Activated T-helper 2 cell treated with anti-CD3 and anti-CD28 coated beads, Interferon-gamma antibody, Interleukin-2, Interleukin-4, amounts not matched to agents 10 μg/mL and 5 μg/mL and 100 μg/mL, durations not matched to agents 14 hours and 24 hours and 36 hours (primary cell): ENCODE measurements at regions not wholly inside any gene's neighbourhood (a gene's known extent, or its start where the extent isn't known, plus 50 kb on each side); places are given as distances from the start of the nearest gene placed in this dataset.
"Not testable (repeated sequence)": the region's sequence is repeated elsewhere in the genome, so short reads cannot be mapped to it uniquely, and the experiment has no call there.

Experiments
- DNase-seq: peaks from one replicate; pipeline ENCODE4 v3.0.0; 2021; ENCODE audit warnings: low spot score
- H3K27ac Mint-ChIP-seq: one replicate; pipeline ENCODE4 v1.8.0; 2021; ENCODE audit warnings: mixed read lengths
- H3K27me3 Mint-ChIP-seq: one replicate; pipeline ENCODE4 v1.8.0; 2021; ENCODE audit warnings: low read depth, mixed read lengths
- H3K36me3 Mint-ChIP-seq: one replicate; pipeline ENCODE4 v1.8.0; 2021; ENCODE audit warnings: low read depth, mixed read lengths
- H3K4me1 Mint-ChIP-seq: one replicate; pipeline ENCODE4 v1.8.0; 2021; ENCODE audit warnings: low read depth, mixed read lengths
- H3K4me3 Mint-ChIP-seq: one replicate; pipeline ENCODE4 v1.8.0; 2021; ENCODE audit warnings: low read depth, mild to moderate bottlenecking, moderate library complexity, mixed read lengths
- H3K9me3 Mint-ChIP-seq: one replicate; pipeline ENCODE4 v1.8.0; 2021; ENCODE audit warnings: mixed read lengths
- intact Hi-C: fragments of 100-400 bp; cut with micrococcal nuclease; formaldehyde crosslinking; loops from one replicate; pipeline ENCODE4 v1.15.1; 2023

- DNase-seq, H3K4me1 Mint-ChIP-seq, H3K27me3 Mint-ChIP-seq, H3K36me3 Mint-ChIP-seq, H3K9me3 Mint-ChIP-seq, H3K4me3 Mint-ChIP-seq, intact Hi-C loops, H3K27ac Mint-ChIP-seq: not testable (repeated sequence)
These were observed 582.0 kb downstream of the STIM2 start for GRCh38 chr4:27442661-27443060.

- DNase-seq = no peak
- Mint-ChIP-seq H3K9me3 (no peaks in the 10 kb centered on the region), H3K4me3 (no peak overlapping the region), H3K4me1 (no peaks in the 10 kb centered on the region), H3K27me3 (no peaks in the 10 kb centered on the region), H3K36me3 (no peaks in the 10 kb centered on the region), H3K27ac (no peak overlapping the region)
- intact Hi-C loops = no loop called here
These were observed 603.2 kb downstream of the STIM2 start for GRCh38 chr4:27463816-27464215.

GRCh38 chr4:27467351-27467750 lies 606.7 kb downstream of the STIM2 start:
- Mint-ChIP-seq H3K4me3 (no peak overlapping the region), H3K27ac (no peak overlapping the region), H3K4me1 (no peaks in the 10 kb centered on the region), H3K36me3 (no peaks in the 10 kb centered on the region), H3K27me3 (no peaks in the 10 kb centered on the region), H3K9me3 (no peaks in the 10 kb centered on the region)
- intact Hi-C loops = no loop called here
- DNase-seq = no peak

- Mint-ChIP-seq H3K27ac (no peak overlapping the region), H3K27me3 (no peaks in the 10 kb centered on the region), H3K9me3 (peaks cover 4% of the 10 kb centered on the region), H3K4me1 (no peaks in the 10 kb centered on the region), H3K4me3 (no peak overlapping the region), H3K36me3 (no peaks in the 10 kb centered on the region)
- no peak for DNase-seq
- intact Hi-C loops = no loop called here
These were observed 611.7 kb downstream of the STIM2 start for GRCh38 chr4:27472364-27472763.

GRCh38 chr4:27474691-27475090 lies 614.0 kb downstream of the STIM2 start:
- Mint-ChIP-seq H3K4me3 (no peak overlapping the region), H3K27ac (no peak overlapping the region), H3K36me3 (no peaks in the 10 kb centered on the region), H3K4me1 (no peaks in the 10 kb centered on the region), H3K9me3 (peaks cover 5% of the 10 kb centered on the region), H3K27me3 (no peaks in the 10 kb centered on the region)
- no peak for DNase-seq
- intact Hi-C loops = no loop called here

GRCh38 chr4:27484216-27484615 lies 623.6 kb downstream of the STIM2 start:
- Mint-ChIP-seq H3K27me3 (no peaks in the 10 kb centered on the region), H3K36me3 (no peaks in the 10 kb centered on the region), H3K4me3 (no peak overlapping the region), H3K27ac (no peak overlapping the region), H3K9me3 (peaks cover 5% of the 10 kb centered on the region), H3K4me1 (no peaks in the 10 kb centered on the region)
- intact Hi-C loops = no loop called here
- DNase-seq = no peak

GRCh38 chr4:27490315-27490714 lies 629.7 kb downstream of the STIM2 start:
- Mint-ChIP-seq H3K27ac (no peak overlapping the region), H3K9me3 (peaks cover 5% of the 10 kb centered on the region), H3K4me1 (no peaks in the 10 kb centered on the region), H3K36me3 (no peaks in the 10 kb centered on the region), H3K4me3 (no peak overlapping the region), H3K27me3 (no peaks in the 10 kb centered on the region)
- DNase-seq = no peak
- intact Hi-C loops = no loop called here

- no peak for DNase-seq
- Mint-ChIP-seq H3K4me3 (no peak overlapping the region), H3K9me3 (peaks cover 2% of the 10 kb centered on the region), H3K4me1 (no peaks in the 10 kb centered on the region), H3K36me3 (no peaks in the 10 kb centered on the region), H3K27me3 (no peaks in the 10 kb centered on the region), H3K27ac (no peak overlapping the region)
- intact Hi-C loops = no loop called here
These were observed 630.1 kb downstream of the STIM2 start for GRCh38 chr4:27490766-27491165.

- Mint-ChIP-seq H3K27me3 (no peaks in the 10 kb centered on the region), H3K27ac (no peak overlapping the region), H3K9me3 (peaks cover 11% of the 10 kb centered on the region), H3K36me3 (no peaks in the 10 kb centered on the region), H3K4me3 (no peak overlapping the region), H3K4me1 (no peaks in the 10 kb centered on the region)
- no peak for DNase-seq
- intact Hi-C loops = no loop called here
These were observed 645.8 kb downstream of the STIM2 start for GRCh38 chr4:27506401-27506800.

- Mint-ChIP-seq H3K9me3 (peaks cover 10% of the 10 kb centered on the region), H3K4me1 (no peaks in the 10 kb centered on the region), H3K4me3 (no peak overlapping the region), H3K36me3 (no peaks in the 10 kb centered on the region), H3K27me3 (no peaks in the 10 kb centered on the region), H3K27ac (no peak overlapping the region)
- DNase-seq = no peak
- intact Hi-C loops = no loop called here
These were observed 654.1 kb downstream of the STIM2 start for GRCh38 chr4:27514711-27515110.

- peaks cover 8% of the 10 kb centered on the region for H3K9me3 Mint-ChIP-seq
- no peak overlapping the region for H3K27ac Mint-ChIP-seq
- no peak for DNase-seq
- H3K27me3 Mint-ChIP-seq = no peaks in the 10 kb centered on the region
- H3K4me1 Mint-ChIP-seq = no peaks in the 10 kb centered on the region
- H3K36me3 Mint-ChIP-seq = no peaks in the 10 kb centered on the region
- intact Hi-C loops = no loop called here
- no peak overlapping the region for H3K4me3 Mint-ChIP-seq
These were observed 654.5 kb downstream of the STIM2 start for GRCh38 chr4:27515140-27515539.

- Mint-ChIP-seq H3K27ac (no peak overlapping the region), H3K36me3 (no peaks in the 10 kb centered on the region)
These were observed 658.2 kb downstream of the STIM2 start for GRCh38 chr4:27518876-27519275.

GRCh38 chr4:27524224-27524623 lies 663.6 kb downstream of the STIM2 start:
- Mint-ChIP-seq H3K27ac (no peak overlapping the region), H3K27me3 (no peaks in the 10 kb centered on the region), H3K36me3 (no peaks in the 10 kb centered on the region), H3K9me3 (no peaks in the 10 kb centered on the region), H3K4me3 (no peak overlapping the region), H3K4me1 (no peaks in the 10 kb centered on the region)
- intact Hi-C loops = no loop called here
- no peak for DNase-seq

More at GRCh38 chr4:27518876-27519275, 658.2 kb downstream of the STIM2 start:
- H3K4me1 Mint-ChIP-seq = no peaks in the 10 kb centered on the region
- DNase-seq = no peak
- peaks cover 4% of the 10 kb centered on the region for H3K9me3 Mint-ChIP-seq
- no peak overlapping the region for H3K4me3 Mint-ChIP-seq
- intact Hi-C loops = no loop called here
- no peaks in the 10 kb centered on the region for H3K27me3 Mint-ChIP-seq

- Mint-ChIP-seq H3K36me3 (no peaks in the 10 kb centered on the region), H3K27ac (no peak overlapping the region), H3K4me3 (no peak overlapping the region), H3K27me3 (no peaks in the 10 kb centered on the region), H3K9me3 (peaks cover 6% of the 10 kb centered on the region), H3K4me1 (no peaks in the 10 kb centered on the region)
- intact Hi-C loops = no loop called here
- no peak for DNase-seq
These were observed 673.8 kb downstream of the STIM2 start for GRCh38 chr4:27534488-27534887.
